Tibial nerve (tissue), 3 donors: ENCODE measurements at regions not wholly inside any gene's neighbourhood (a gene's known extent, or its start where the extent isn't known, plus 50 kb on each side); places are given as distances from the start of the nearest gene placed in this dataset.

ENCODE experiments used
- EP300 ChIP-seq, 2 donors: sonication (generic); formaldehyde crosslinking; IDR thresholded peaks; one replicate each; pipeline ENCODE4 v1.6.1; 2017; ENCODE audit warnings: antibody characterized with exemption in 2 of 2, mild to moderate bottlenecking in 1 of 2
- POLR2A ChIP-seq, 2 donors: fragments of 450-650 bp; IDR thresholded peaks; one replicate each; pipeline ENCODE4 v1.6.1; 2017; ENCODE audit warnings: antibody characterized with exemption in 2 of 2, mild to moderate bottlenecking in 2 of 2, moderate library complexity in 2 of 2

- no peak for TF ChIP-seq POLR2A (IDR thresholded peaks at IDR 0.05)
- TF ChIP-seq EP300 (IDR thresholded peaks at IDR 0.05): no peak
Measured at GRCh38 chr4:176850436-176850835, 57.7 kb upstream of the VEGFC start.
